H9 (cell line): ENCODE measurements at regions not wholly inside any gene's neighbourhood (a gene's known extent, or its start where the extent isn't known, plus 50 kb on each side); places are given as distances from the start of the nearest gene placed in this dataset.

Experiments
- DNase-seq: peaks from one replicate; pipeline ENCODE4 v3.0.0-alpha.2; 2017
- H2AFZ ChIP-seq: one replicate; pipeline ENCODE4 v1.6.1; 2013; ENCODE audit warnings: mild to moderate bottlenecking, low read length, control low read depth, moderate library complexity
- H2AK5ac ChIP-seq: 2 replicates; pipeline ENCODE4 v1.6.1; 2013; ENCODE audit warnings: low read length, control low read depth, mixed read lengths; ENCODE audit not compliant: insufficient read length
- H2BK120ac ChIP-seq: one replicate; pipeline ENCODE4 v1.6.1; 2013; ENCODE audit warnings: low read depth, mild to moderate bottlenecking, low read length, control low read depth, inconsistent platforms; ENCODE audit not compliant: poor library complexity, severe bottlenecking
- H2BK12ac ChIP-seq: 2 replicates; pipeline ENCODE4 v1.6.1; 2013; ENCODE audit warnings: low read length, control low read depth, mixed read lengths, low read depth; ENCODE audit not compliant: insufficient read length
- H2BK15ac ChIP-seq: 2 replicates; pipeline ENCODE4 v1.6.1; 2013; ENCODE audit warnings: low read depth, low read length, control low read depth
- H2BK20ac ChIP-seq: one replicate; pipeline ENCODE4 v1.6.1; 2013; ENCODE audit warnings: low read depth, mild to moderate bottlenecking, low read length, control low read depth, inconsistent platforms; ENCODE audit not compliant: poor library complexity, severe bottlenecking
- H2BK5ac ChIP-seq: 2 replicates; pipeline ENCODE4 v1.6.1; 2013; ENCODE audit warnings: low read length, control low read depth, mixed read lengths; ENCODE audit not compliant: insufficient read length
- H3K14ac ChIP-seq: 2 replicates; pipeline ENCODE4 v1.6.1; 2013; ENCODE audit warnings: low read length, control low read depth; ENCODE audit not compliant: insufficient read depth
- H3K18ac ChIP-seq: 2 replicates; pipeline ENCODE4 v1.6.1; 2013; ENCODE audit warnings: low read depth, mild to moderate bottlenecking, mixed read lengths, low read length, control low read depth; ENCODE audit not compliant: insufficient read length
- H3K23ac ChIP-seq: 2 replicates; pipeline ENCODE4 v1.6.1; 2013; ENCODE audit warnings: low read length, control low read depth, mixed read lengths, low read depth; ENCODE audit not compliant: insufficient read length
- H3K23me2 ChIP-seq: 2 replicates; pipeline ENCODE4 v1.6.1; 2013; ENCODE audit warnings: low read depth, mild to moderate bottlenecking, mixed read lengths, low read length, control low read depth; ENCODE audit not compliant: insufficient read length, poor library complexity, severe bottlenecking
- H3K27ac ChIP-seq: 2 replicates; pipeline ENCODE4 v1.5.1; 2013; ENCODE audit warnings: low read length, control low read depth, mixed read lengths, low read depth; ENCODE audit not compliant: insufficient read length
- H3K27me3 ChIP-seq: 2 replicates; pipeline ENCODE4 v1.6.1; 2013; ENCODE audit warnings: low read length, control low read depth, inconsistent platforms; ENCODE audit not compliant: insufficient read depth
- H3K4ac ChIP-seq: 2 replicates; pipeline ENCODE4 v1.6.1; 2013; ENCODE audit warnings: low read depth, mild to moderate bottlenecking, control low read depth, inconsistent platforms, low read length, moderate library complexity
- H3K4me1 ChIP-seq: 2 replicates; pipeline ENCODE4 v1.6.1; 2013; ENCODE audit warnings: low read length, control low read depth, inconsistent platforms; ENCODE audit not compliant: insufficient read depth
- H3K4me2 ChIP-seq: 2 replicates; pipeline ENCODE4 v1.6.1; 2013; ENCODE audit warnings: low read length, control low read depth, mixed read lengths; ENCODE audit not compliant: insufficient read length, insufficient read depth
- H3K56ac ChIP-seq: 2 replicates; pipeline ENCODE4 v1.6.1; 2013; ENCODE audit warnings: low read depth, mild to moderate bottlenecking, mixed read lengths, low read length, control low read depth; ENCODE audit not compliant: insufficient read length
- H3K79me1 ChIP-seq: 2 replicates; pipeline ENCODE4 v1.6.1; 2013; ENCODE audit warnings: low read depth, mild to moderate bottlenecking, moderate library complexity, low read length, control low read depth, inconsistent platforms; ENCODE audit not compliant: insufficient read depth, poor library complexity, severe bottlenecking
- H3K79me2 ChIP-seq: 2 replicates; pipeline ENCODE4 v1.6.1; 2013; ENCODE audit warnings: low read length, control low read depth, inconsistent platforms; ENCODE audit not compliant: insufficient read depth
- H3K9ac ChIP-seq: 2 replicates; pipeline ENCODE4 v1.6.1; 2013; ENCODE audit warnings: low read length, control low read depth, mixed read lengths; ENCODE audit not compliant: insufficient read length; ENCODE audit errors: extremely low read depth
- H3K9me3 ChIP-seq: one replicate; pipeline ENCODE4 v1.6.1; 2013; ENCODE audit warnings: low read depth, low read length, inconsistent platforms; ENCODE audit not compliant: control insufficient read depth
- H3T11ph ChIP-seq: one replicate; pipeline ENCODE4 v1.6.1; 2013; ENCODE audit warnings: mild to moderate bottlenecking, low read length, control low read depth, inconsistent platforms
- H4K20me1 ChIP-seq: one replicate; pipeline ENCODE4 v1.6.1; 2013; ENCODE audit not compliant: control insufficient read depth, insufficient read length, insufficient read depth
- H4K5ac ChIP-seq: 2 replicates; pipeline ENCODE4 v1.6.1; 2013; ENCODE audit warnings: low read depth, mild to moderate bottlenecking, mixed read lengths, low read length, control low read depth; ENCODE audit not compliant: insufficient read length
- H4K8ac ChIP-seq: replicated peaks from 2 replicates; pipeline ENCODE4 v1.6.1; 2013; ENCODE audit warnings: low read length, control low read depth, mixed read lengths, low read depth; ENCODE audit not compliant: insufficient read length
- H4K91ac ChIP-seq: 2 replicates; pipeline ENCODE4 v1.6.1; 2013; ENCODE audit warnings: low read depth, mild to moderate bottlenecking, moderate library complexity, mixed read lengths, low read length, control low read depth; ENCODE audit not compliant: insufficient read length
- H3K27ac Mint-ChIP-seq, 3 experiments: 2 replicates in 2 of 3; 3 replicates in 1 of 3; pipeline ENCODE4 v1.8.0; 2020 to 2021; ENCODE audit warnings: mixed read lengths in 3 of 3, mild to moderate bottlenecking in 1 of 3, moderate library complexity in 1 of 3
- H3K27me3 Mint-ChIP-seq: 2 replicates; pipeline ENCODE4 v1.8.0; 2021; ENCODE audit warnings: low read depth, mild to moderate bottlenecking, moderate library complexity, mixed read lengths
- H3K36me3 Mint-ChIP-seq, 3 experiments: 2 replicates in 2 of 3; 3 replicates in 1 of 3; pipeline ENCODE4 v1.8.0; 2020 to 2021; ENCODE audit warnings: low read depth in 3 of 3, mixed read lengths in 3 of 3; ENCODE audit not compliant: insufficient read depth in 1 of 3
- H3K4me1 Mint-ChIP-seq, 2 experiments: 2 replicates each; pipeline ENCODE4 v1.8.0; 2020; ENCODE audit warnings: mixed read lengths in 2 of 2
- H3K4me3 Mint-ChIP-seq, 2 experiments: 2 replicates in 1 of 2; 3 replicates in 1 of 2; pipeline ENCODE4 v1.8.0; 2020 to 2021; ENCODE audit warnings: mild to moderate bottlenecking in 2 of 2, mixed read lengths in 2 of 2, moderate library complexity in 1 of 2
- H3K9me3 Mint-ChIP-seq, 2 experiments: 2 replicates in 1 of 2; 3 replicates in 1 of 2; pipeline ENCODE4 v1.8.0; 2020; ENCODE audit warnings: mild to moderate bottlenecking in 2 of 2, mixed read lengths in 2 of 2, moderate library complexity in 1 of 2
- CTCF ChIP-seq: fragments of 200-600 bp; sonication (generic); conservative IDR thresholded peaks from 3 replicates; pipeline ENCODE4 v1.8.0; 2021; ENCODE audit warnings: antibody characterized with exemption, mild to moderate bottlenecking
- WGBS: extraction: QIAGEN DNeasy Blood & Tissue Kit; methylation state at CpG from one replicate; pipeline ENCODE4 v1.1.7; 2013; ENCODE audit warnings: missing lambda C conversion rate, low lambda C conversion rate, mixed read lengths; ENCODE audit not compliant: insufficient read length; ENCODE audit errors: extremely low coverage; 5-methylcytosine and 5-hydroxymethylcytosine counted together

DNA sequence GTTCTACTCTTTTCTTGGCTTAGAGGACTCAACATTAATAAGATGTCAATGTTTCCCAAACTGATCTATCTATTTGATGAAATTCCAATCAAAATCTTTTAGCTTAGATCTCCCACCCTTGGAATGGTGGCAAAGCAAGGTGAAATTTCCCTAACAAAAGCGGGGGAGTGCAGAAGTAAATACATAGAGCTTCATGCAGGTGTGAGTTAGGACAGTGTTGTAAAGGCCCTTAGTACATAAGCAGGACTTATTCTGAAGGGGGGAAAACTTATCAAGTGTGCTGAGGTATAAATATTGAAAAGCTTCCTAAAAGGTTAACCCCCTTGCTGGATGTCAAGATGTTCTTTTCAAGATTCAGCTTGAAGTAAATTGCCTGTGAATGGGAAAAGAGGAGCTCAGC is 608.6 kb upstream of the CELF4 start:
- Histone ChIP-seq H3K4ac (no peak overlapping the region), H2BK5ac (no peak overlapping the region), H2AFZ (no peak overlapping the region), H3K9me3 (no peaks in the 10 kb centered on the region), H4K91ac (no peak overlapping the region), H4K8ac (no peak overlapping the region), H3K18ac (no peak overlapping the region), H3K14ac (no peak overlapping the region), H4K20me1 (no peaks in the 10 kb centered on the region), H3K4me2 (no peak overlapping the region), H3K79me2 (no peaks in the 10 kb centered on the region), H3K9ac (no peak overlapping the region), H2BK120ac (no peak overlapping the region), H3K4me1 (peaks cover 3% of the 10 kb centered on the region; the same call in 1 of the 2 replicates), H4K5ac (no peak overlapping the region), H2BK12ac (no peak overlapping the region), H3K23ac (no peak overlapping the region), H2BK20ac (no peak overlapping the region), H3K56ac (no peak overlapping the region), H3T11ph (no peak overlapping the region), H3K79me1 (no peaks in the 10 kb centered on the region), H3K23me2 (no peaks in the 10 kb centered on the region), H3K27ac (no peak overlapping the region), H3K27me3 (no peaks in the 10 kb centered on the region), H2BK15ac (no peak overlapping the region), H2AK5ac (no peak overlapping the region)
- Mint-ChIP-seq H3K9me3 (no peaks in the 10 kb centered on the region), H3K4me3 (no peak overlapping the region), H3K27me3 (peaks cover 1% of the 10 kb centered on the region; the same call in 1 of the 2 replicates), H3K27ac (no peak overlapping the region), H3K4me1 (peaks cover 8 to 9% of the 10 kb centered on the region in 2 experiments), H3K36me3 (no peaks in the 10 kb centered on the region)
- no CpG with 5 or more reads among the region's 1 CpG for WGBS
- no peak for TF ChIP-seq CTCF
- no peak for DNase-seq
